ENCODE measurements at regions not wholly inside any gene's neighbourhood (a gene's known extent, or its start where the extent isn't known, plus 50 kb on each side); places are given as distances from the start of the nearest gene placed in this dataset.

- TF ChIP-seq CTCF (conservative IDR thresholded peaks at IDR 0.05) (no peak), ZFX (IDR thresholded peaks at IDR 0.05) (no peak)
- H3K27ac ChIP-seq: no peak overlapping the region
These were observed 126.2 kb downstream of the SIK1 start for GRCh38 chr21:43300496-43301408.

GRCh38 chr21:43299441-43300277 is 127.3 kb downstream of the SIK1 start:
- no peak overlapping the region for H3K27ac ChIP-seq
- TF ChIP-seq CTCF (conservative IDR thresholded peaks at IDR 0.05) (no peak), ZFX (IDR thresholded peaks at IDR 0.05) (no peak)

GRCh38 chr21:43298546-43299440 is 128.1 kb downstream of the SIK1 start:
- no peak overlapping the region for H3K27ac ChIP-seq
- TF ChIP-seq ZFX (IDR thresholded peaks at IDR 0.05) (no peak), CTCF (conservative IDR thresholded peaks at IDR 0.05) (no peak)

- no peak for TF ChIP-seq CTCF (conservative IDR thresholded peaks at IDR 0.05)
- no peak for TF ChIP-seq ZFX (IDR thresholded peaks at IDR 0.05)
These were observed 128.9 kb downstream of the SIK1 start for GRCh38 chr21:43297989-43298388.

GRCh38 chr21:43297391-43297981 is 128.7 kb downstream of the CRYAA start:
- H3K27ac ChIP-seq: no peak overlapping the region
- TF ChIP-seq ZFX (IDR thresholded peaks at IDR 0.05) (no peak), CTCF (conservative IDR thresholded peaks at IDR 0.05) (no peak)

More at GRCh38 chr21:43297989-43298388, 128.9 kb downstream of the SIK1 start:
- no peak overlapping the region for H3K27ac ChIP-seq

- TF ChIP-seq ZFX (IDR thresholded peaks at IDR 0.05): no peak
- TF ChIP-seq CTCF (conservative IDR thresholded peaks at IDR 0.05): no peak
- no peak overlapping the region for H3K27ac ChIP-seq
These were observed 126.5 kb downstream of the CRYAA start for GRCh38 chr21:43295066-43295958.

Data from C4-2B (cell line).